ENCODE measurements at regions not wholly inside any gene's neighbourhood (a gene's known extent, or its start where the extent isn't known, plus 50 kb on each side); places are given as distances from the start of the nearest gene placed in this dataset.
A peak's percentile ranks its signal among the peaks of the same experiment; 100 is the strongest.

- Mint-ChIP-seq H3K4me3 (peak overlapping the region; percentile 79), H3K27ac (peak overlapping the region; percentile 99), H3K27me3 (ENCODE audit: insufficient read depth) (no peaks in the 10 kb centered on the region; the same call in 1 of the 2 replicates), H3K4me1 (ENCODE audit: low read depth) (peaks cover 82% of the 10 kb centered on the region), H3K36me3 (ENCODE audit: low read depth) (peaks cover 27% of the 10 kb centered on the region), H3K9me3 (no peaks in the 10 kb centered on the region; the same call in 1 of the 2 replicates)
- peak; percentile 100 for DNase-seq
- TF ChIP-seq, protein P1, sequence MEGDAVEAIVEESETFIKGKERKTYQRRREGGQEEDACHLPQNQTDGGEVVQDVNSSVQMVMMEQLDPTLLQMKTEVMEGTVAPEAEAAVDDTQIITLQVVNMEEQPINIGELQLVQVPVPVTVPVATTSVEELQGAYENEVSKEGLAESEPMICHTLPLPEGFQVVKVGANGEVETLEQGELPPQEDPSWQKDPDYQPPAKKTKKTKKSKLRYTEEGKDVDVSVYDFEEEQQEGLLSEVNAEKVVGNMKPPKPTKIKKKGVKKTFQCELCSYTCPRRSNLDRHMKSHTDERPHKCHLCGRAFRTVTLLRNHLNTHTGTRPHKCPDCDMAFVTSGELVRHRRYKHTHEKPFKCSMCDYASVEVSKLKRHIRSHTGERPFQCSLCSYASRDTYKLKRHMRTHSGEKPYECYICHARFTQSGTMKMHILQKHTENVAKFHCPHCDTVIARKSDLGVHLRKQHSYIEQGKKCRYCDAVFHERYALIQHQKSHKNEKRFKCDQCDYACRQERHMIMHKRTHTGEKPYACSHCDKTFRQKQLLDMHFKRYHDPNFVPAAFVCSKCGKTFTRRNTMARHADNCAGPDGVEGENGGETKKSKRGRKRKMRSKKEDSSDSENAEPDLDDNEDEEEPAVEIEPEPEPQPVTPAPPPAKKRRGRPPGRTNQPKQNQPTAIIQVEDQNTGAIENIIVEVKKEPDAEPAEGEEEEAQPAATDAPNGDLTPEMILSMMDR (IDR thresholded peaks at IDR 0.05), result no peak; the same call in 1 of the 2 replicates
These were observed 463.5 kb upstream of the RGMB start for GRCh38 chr5:98309785-98310598.

DNA sequence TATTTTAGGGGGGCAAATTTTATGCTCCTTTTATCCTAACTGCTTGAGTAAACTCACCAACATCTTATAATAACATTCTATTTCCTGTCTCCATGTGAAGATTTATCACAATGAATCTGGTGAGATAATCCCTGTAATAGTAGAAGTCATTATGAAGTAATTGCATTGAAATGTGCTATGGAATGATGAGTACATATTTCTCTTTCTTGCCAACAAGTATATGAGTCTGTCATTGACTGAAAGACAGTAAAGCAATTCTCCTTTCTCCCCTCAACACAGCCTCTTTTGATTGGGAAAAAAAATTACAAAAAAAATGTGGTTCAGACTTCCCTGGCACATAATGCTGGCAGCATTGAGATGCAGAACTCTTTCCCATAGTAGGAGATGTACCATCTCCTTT, 459.2 kb upstream of the RGMB start:
- Mint-ChIP-seq H3K4me1 (ENCODE audit: low read depth) (peaks cover 83% of the 10 kb centered on the region), H3K27me3 (ENCODE audit: insufficient read depth) (no peaks in the 10 kb centered on the region; the same call in 1 of the 2 replicates), H3K36me3 (ENCODE audit: low read depth) (0 out of 2 replicates have a peak, but pooled peaks cover 8% of the 10 kb centered on the region), H3K9me3 (no peaks in the 10 kb centered on the region), H3K27ac (peak overlapping the region; percentile 99), H3K4me3 (peak overlapping the region; percentile 75)
- TF ChIP-seq, protein P1 (IDR thresholded peaks at IDR 0.05), result no peak
- peak; percentile 87 for DNase-seq

GRCh38 chr5:98318386-98318785, 455.1 kb upstream of the RGMB start:
- Mint-ChIP-seq H3K36me3 (ENCODE audit: low read depth) (no peaks in the 10 kb centered on the region), H3K27me3 (ENCODE audit: insufficient read depth) (no peaks in the 10 kb centered on the region), H3K9me3 (no peaks in the 10 kb centered on the region), H3K4me3 (no peak overlapping the region), H3K4me1 (ENCODE audit: low read depth) (peaks cover 51% of the 10 kb centered on the region), H3K27ac (no peak overlapping the region; the same call in 1 of the 2 replicates)
- no peak for DNase-seq
- TF ChIP-seq, protein P1 (IDR thresholded peaks at IDR 0.05), result no peak

DNA sequence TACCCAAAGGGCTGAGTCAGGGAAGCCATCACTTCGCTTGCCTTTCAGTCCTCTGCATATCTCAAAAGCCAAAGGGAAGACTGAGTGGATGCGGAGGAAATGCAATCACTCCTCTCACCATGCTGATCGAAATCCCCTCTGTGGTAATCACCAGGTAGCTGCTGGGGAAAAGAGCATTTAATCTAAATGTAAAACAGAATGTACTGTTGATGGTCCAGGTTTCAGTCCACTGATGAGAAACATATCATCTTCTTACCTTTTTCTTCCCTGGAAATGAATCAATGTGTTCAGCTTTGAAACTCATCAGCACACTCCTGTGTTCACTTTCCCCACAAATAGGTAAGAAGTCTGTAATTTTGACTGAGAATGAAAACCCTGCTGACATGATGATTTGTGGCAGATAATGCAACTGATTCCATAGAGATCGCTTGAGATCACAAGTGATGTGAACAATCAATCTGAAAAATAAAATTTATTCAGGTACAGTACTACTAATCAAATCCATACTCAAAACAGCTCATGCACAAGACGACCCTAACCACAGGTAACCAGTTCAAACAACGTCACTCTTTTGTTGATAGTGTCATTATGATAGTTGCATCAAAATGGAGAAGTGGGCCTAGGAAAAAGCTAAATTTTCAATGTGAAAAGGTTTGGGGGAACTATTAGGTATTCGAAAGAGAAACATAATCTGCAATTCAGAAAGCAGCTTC, 454.0 kb upstream of the RGMB start:
- no peaks in the 10 kb centered on the region for H3K9me3 Mint-ChIP-seq
- DNase-seq, result no peak
- TF ChIP-seq, protein P1 (IDR thresholded peaks at IDR 0.05), result no peak
- peaks cover 41% of the 10 kb centered on the region for H3K4me1 Mint-ChIP-seq (ENCODE audit: low read depth)
- no peak overlapping the region for H3K27ac Mint-ChIP-seq
- H3K27me3 Mint-ChIP-seq (ENCODE audit: insufficient read depth), result no peaks in the 10 kb centered on the region
- H3K36me3 Mint-ChIP-seq (ENCODE audit: low read depth), result no peaks in the 10 kb centered on the region
- no peak overlapping the region for H3K4me3 Mint-ChIP-seq

DNA sequence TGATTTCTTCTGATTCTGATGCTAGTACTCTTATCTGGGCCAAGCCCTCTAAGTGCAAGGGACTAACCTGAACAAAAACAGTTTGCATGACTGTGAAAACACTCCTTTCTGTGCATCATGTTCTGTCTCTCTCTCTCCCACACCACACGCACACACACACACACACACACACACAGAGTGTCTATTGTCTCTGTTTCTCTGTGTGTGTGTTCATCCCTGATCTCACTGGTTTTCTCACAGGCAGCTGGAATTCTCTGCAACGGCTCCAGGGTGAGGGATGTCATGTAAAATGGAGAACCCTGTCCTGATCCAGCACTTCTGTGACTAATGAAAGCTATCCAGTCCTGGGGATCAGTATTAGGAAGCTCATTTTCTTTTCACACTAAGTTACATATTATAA, 453.1 kb upstream of the RGMB start:
- H3K36me3 Mint-ChIP-seq (ENCODE audit: low read depth), result no peaks in the 10 kb centered on the region
- no peak overlapping the region for H3K4me3 Mint-ChIP-seq
- H3K27ac Mint-ChIP-seq, result no peak overlapping the region
- H3K27me3 Mint-ChIP-seq (ENCODE audit: insufficient read depth), result no peaks in the 10 kb centered on the region
- no peaks in the 10 kb centered on the region for H3K9me3 Mint-ChIP-seq
- peaks cover 32% of the 10 kb centered on the region for H3K4me1 Mint-ChIP-seq (ENCODE audit: low read depth)
- DNase-seq, result no peak
- TF ChIP-seq, protein P1 (IDR thresholded peaks at IDR 0.05), result no peak

Measured in HFFc6 (cell line).